Fibroblast of lung (primary cell): ENCODE measurements at regions not wholly inside any gene's neighbourhood (a gene's known extent, or its start where the extent isn't known, plus 50 kb on each side); places are given as distances from the start of the nearest gene placed in this dataset.

Experiments
- DNase-seq, 2 donors: peaks; one replicate each; pipeline versions ENCODE4 v3.0.0 to v3.0.0-alpha.2; 2010; ENCODE audit warnings: low read depth in 2 of 2
- H2AFZ ChIP-seq: 2 replicates; pipeline ENCODE4 v1.5.1; 2012; ENCODE audit warnings: low read length, control low read depth, inconsistent platforms
- H3K27ac ChIP-seq: 2 replicates; pipeline ENCODE4 v1.5.1; 2011; ENCODE audit warnings: low read length, control low read depth; ENCODE audit not compliant: insufficient read depth
- H3K27me3 ChIP-seq: 2 replicates; pipeline ENCODE4 v1.5.1; 2011; ENCODE audit warnings: mild to moderate bottlenecking, low read length; ENCODE audit not compliant: control insufficient read depth, insufficient read depth
- H3K36me3 ChIP-seq: 2 replicates; pipeline ENCODE4 v1.5.1; 2011; ENCODE audit warnings: low read length; ENCODE audit not compliant: control insufficient read depth, insufficient read depth
- H3K4me1 ChIP-seq: 2 replicates; pipeline ENCODE4 v1.5.1; 2011; ENCODE audit warnings: low read length; ENCODE audit not compliant: control insufficient read depth, insufficient read depth; ENCODE audit errors: extremely low read depth
- H3K4me2 ChIP-seq: 2 replicates; pipeline ENCODE4 v1.5.1; 2011; ENCODE audit warnings: low read length, control low read depth; ENCODE audit not compliant: insufficient read depth; ENCODE audit errors: extremely low read depth
- H3K4me3 ChIP-seq, 4 experiments: fragments of 200-600 bp in 1 of 4; sonication (generic) in 1 of 4; replicated peaks in 1 of 4; 2 replicates each; pipeline ENCODE4 v1.5.1; 2011 to 2016; ENCODE audit warnings: low read length in 4 of 4, low read depth in 3 of 4, mild to moderate bottlenecking in 3 of 4, control low read depth in 2 of 4, inconsistent platforms in 1 of 4, mixed read lengths in 1 of 4; ENCODE audit not compliant: insufficient read depth in 1 of 4; ENCODE audit errors: control extremely low read depth in 1 of 4
- H3K79me2 ChIP-seq: 2 replicates; pipeline ENCODE4 v1.5.1; 2012; ENCODE audit warnings: mild to moderate bottlenecking, low read length, inconsistent platforms; ENCODE audit not compliant: control insufficient read depth, insufficient read depth
- H3K9ac ChIP-seq: 2 replicates; pipeline ENCODE4 v1.5.1; 2011; ENCODE audit warnings: mild to moderate bottlenecking, low read length, control low read depth; ENCODE audit not compliant: insufficient read depth
- H3K9me3 ChIP-seq: 2 replicates; pipeline ENCODE4 v1.5.1; 2012; ENCODE audit warnings: low read depth, low read length; ENCODE audit not compliant: control insufficient read depth, insufficient read depth
- H4K20me1 ChIP-seq: 2 replicates; pipeline ENCODE4 v1.5.1; 2011; ENCODE audit warnings: low read length; ENCODE audit not compliant: control insufficient read depth, insufficient read depth; ENCODE audit errors: extremely low read depth
- EZH2 ChIP-seq: IDR thresholded peaks from 2 replicates; pipeline ENCODE4 v1.5.1; 2012; ENCODE audit warnings: low read length, control low read depth, mild to moderate bottlenecking; ENCODE audit errors: missing control alignments
- TF ChIP-seq, protein P1 (sequence below), 2 donors: IDR thresholded peaks in 1 of 2; conservative IDR thresholded peaks in 1 of 2; 1 replicate in 1 of 2; 2 replicates in 1 of 2; pipeline ENCODE4 v1.5.1; 2011 to 2012; ENCODE audit warnings: low read length in 2 of 2, control low read depth in 1 of 2, inconsistent platforms in 1 of 2, low read depth in 1 of 2, mild to moderate bottlenecking in 1 of 2

DNA sequence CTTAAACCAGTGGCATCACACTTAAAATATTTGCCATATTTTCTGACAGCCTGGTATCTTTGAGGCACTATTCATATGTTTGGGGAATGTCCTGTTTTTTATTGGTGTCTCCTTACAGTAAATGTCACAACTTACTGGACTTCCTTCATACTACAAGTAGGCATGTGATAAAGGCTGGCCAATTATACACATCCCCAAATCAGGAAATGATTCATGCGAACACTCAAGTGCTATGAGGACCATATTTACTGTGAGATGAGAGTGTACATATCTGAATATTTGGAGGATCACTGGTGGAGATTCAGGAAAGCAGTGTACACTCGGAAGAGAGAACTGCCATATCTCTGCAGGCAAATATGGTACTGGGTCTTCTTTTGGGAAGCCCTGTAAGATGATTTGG lies 913.8 kb upstream of the CHORDC1 start:
- Histone ChIP-seq H4K20me1 (no peaks in the 10 kb centered on the region), H3K36me3 (no peaks in the 10 kb centered on the region), H3K9ac (no peak overlapping the region), H3K79me2 (no peaks in the 10 kb centered on the region), H3K4me3 (no peak overlapping the region), H3K27ac (no peak overlapping the region), H3K27me3 (no peaks in the 10 kb centered on the region), H3K4me1 (no peaks in the 10 kb centered on the region), H3K4me2 (no peak overlapping the region), H3K9me3 (no peaks in the 10 kb centered on the region), H2AFZ (no peak overlapping the region)
- peak in 1 of 2 donors; percentile 1 for DNase-seq
- TF ChIP-seq, protein P1, sequence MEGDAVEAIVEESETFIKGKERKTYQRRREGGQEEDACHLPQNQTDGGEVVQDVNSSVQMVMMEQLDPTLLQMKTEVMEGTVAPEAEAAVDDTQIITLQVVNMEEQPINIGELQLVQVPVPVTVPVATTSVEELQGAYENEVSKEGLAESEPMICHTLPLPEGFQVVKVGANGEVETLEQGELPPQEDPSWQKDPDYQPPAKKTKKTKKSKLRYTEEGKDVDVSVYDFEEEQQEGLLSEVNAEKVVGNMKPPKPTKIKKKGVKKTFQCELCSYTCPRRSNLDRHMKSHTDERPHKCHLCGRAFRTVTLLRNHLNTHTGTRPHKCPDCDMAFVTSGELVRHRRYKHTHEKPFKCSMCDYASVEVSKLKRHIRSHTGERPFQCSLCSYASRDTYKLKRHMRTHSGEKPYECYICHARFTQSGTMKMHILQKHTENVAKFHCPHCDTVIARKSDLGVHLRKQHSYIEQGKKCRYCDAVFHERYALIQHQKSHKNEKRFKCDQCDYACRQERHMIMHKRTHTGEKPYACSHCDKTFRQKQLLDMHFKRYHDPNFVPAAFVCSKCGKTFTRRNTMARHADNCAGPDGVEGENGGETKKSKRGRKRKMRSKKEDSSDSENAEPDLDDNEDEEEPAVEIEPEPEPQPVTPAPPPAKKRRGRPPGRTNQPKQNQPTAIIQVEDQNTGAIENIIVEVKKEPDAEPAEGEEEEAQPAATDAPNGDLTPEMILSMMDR (conservative IDR thresholded peaks at IDR 0.05 in 1 of 2, IDR thresholded peaks at IDR 0.05 in 1 of 2; ENCODE audit: low read depth in 1 of 2, low read length in 2 of 2) = no peak
- TF ChIP-seq EZH2 = no peak

DNA sequence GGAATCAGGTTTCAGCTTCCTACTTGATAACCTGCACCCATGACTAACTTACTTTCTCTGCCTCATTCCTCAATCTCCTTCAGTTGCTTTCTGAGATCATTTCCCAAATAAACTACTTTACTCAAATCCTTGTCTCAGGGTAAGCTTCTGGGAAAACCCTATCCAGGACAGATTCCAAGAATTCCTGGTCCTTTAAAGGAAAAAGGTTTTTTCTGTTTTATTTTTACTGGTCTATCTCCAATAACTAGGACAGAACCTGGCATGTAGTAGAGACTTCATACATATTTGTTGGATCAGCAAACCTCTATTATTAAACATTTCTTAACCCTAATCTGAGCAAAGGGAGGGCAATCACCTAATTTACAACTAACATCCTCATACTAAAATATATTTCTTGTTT lies 910.5 kb upstream of the CHORDC1 start:
- H4K20me1 ChIP-seq = no peaks in the 10 kb centered on the region
- H3K9me3 ChIP-seq = no peaks in the 10 kb centered on the region
- no peaks in the 10 kb centered on the region for H3K79me2 ChIP-seq
- no peak overlapping the region for H3K27ac ChIP-seq
- peak; percentile 14 to 76 for DNase-seq
- TF ChIP-seq EZH2 = no peak
- TF ChIP-seq, protein P1 (conservative IDR thresholded peaks at IDR 0.05 in 1 of 2, IDR thresholded peaks at IDR 0.05 in 1 of 2; ENCODE audit: low read depth in 1 of 2, low read length in 2 of 2) = no peak
- no peaks in the 10 kb centered on the region for H3K36me3 ChIP-seq
- H3K27me3 ChIP-seq = no peaks in the 10 kb centered on the region
- H3K4me2 ChIP-seq = no peak overlapping the region
- no peak overlapping the region for H2AFZ ChIP-seq
- H3K4me3 ChIP-seq = no peak overlapping the region
- H3K9ac ChIP-seq = no peak overlapping the region
- H3K4me1 ChIP-seq = no peaks in the 10 kb centered on the region

DNA sequence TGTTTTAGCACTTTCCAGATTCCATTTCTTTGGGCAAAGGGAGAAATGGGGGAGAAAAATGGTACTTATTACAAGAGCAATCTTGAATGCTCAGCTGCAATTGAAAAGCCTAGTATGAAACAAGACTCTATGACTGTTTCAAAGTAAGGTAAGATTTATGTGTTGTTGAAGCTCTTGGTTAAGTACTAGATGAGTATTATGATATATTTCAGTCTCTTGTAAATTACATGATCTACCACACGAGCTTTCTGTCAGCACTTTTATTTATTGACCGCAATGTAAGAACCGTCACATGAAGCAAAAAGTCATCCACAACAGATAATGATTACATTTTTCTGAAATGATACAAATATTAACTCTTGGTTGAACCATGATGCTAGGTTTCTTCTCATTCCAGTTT lies 906.7 kb upstream of the CHORDC1 start:
- H4K20me1 ChIP-seq = no peaks in the 10 kb centered on the region
- TF ChIP-seq, protein P1 (conservative IDR thresholded peaks at IDR 0.05 in 1 of 2, IDR thresholded peaks at IDR 0.05 in 1 of 2; ENCODE audit: low read depth in 1 of 2, low read length in 2 of 2) = no peak
- TF ChIP-seq EZH2 = no peak
- H3K4me1 ChIP-seq = no peaks in the 10 kb centered on the region
- H2AFZ ChIP-seq = no peak overlapping the region
- H3K79me2 ChIP-seq = no peaks in the 10 kb centered on the region
- H3K9me3 ChIP-seq = no peaks in the 10 kb centered on the region
- H3K27ac ChIP-seq = no peak overlapping the region
- DNase-seq = no peak
- H3K4me2 ChIP-seq = no peak overlapping the region
- no peak overlapping the region for H3K9ac ChIP-seq
- H3K36me3 ChIP-seq = no peaks in the 10 kb centered on the region
- H3K4me3 ChIP-seq = no peak overlapping the region
- no peaks in the 10 kb centered on the region for H3K27me3 ChIP-seq
